HG03108 (cell line): ENCODE measurements at regions not wholly inside any gene's neighbourhood (a gene's known extent, or its start where the extent isn't known, plus 50 kb on each side); places are given as distances from the start of the nearest gene placed in this dataset.
"Not testable (repeated sequence)": the region's sequence is repeated elsewhere in the genome, so short reads cannot be mapped to it uniquely, and the experiment has no call there.

Source experiments
- ATAC-seq: cut with Tn5 transposase; IDR thresholded peaks from one replicate; pipeline ENCODE4 v1.9.1; 2021; ENCODE audit warnings: moderate library complexity; ENCODE audit not compliant: unreplicated experiment

DNA sequence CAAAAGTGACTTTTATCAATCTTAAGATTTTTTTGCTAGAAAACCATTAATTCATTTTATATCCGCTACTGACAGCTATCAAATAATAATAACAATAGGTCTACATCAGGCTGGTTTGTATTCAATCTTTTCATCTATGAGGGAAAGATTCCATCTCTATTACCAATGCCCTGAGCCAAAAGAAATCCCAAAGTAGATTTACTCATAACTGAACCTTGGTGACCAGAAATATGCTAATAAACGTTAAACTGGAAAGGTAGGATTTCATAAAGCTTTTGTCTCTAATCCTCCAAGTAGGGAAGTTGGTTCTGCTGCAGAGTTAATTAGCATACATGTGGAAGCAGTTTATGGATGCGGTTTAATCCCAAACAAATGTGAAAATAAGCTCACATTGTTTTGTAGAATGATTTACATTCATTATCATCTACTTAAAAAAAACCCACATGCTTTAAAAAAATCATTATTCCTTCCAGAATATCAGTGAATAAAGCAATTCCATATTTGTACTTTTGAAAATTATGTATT lies 715.5 kb downstream of the CETN3 start:
- no peak for ATAC-seq

GRCh38 chr5:89690331-89690730 lies 719.2 kb downstream of the CETN3 start:
- ATAC-seq: no peak

GRCh38 chr5:89686081-89686765 lies 723.3 kb downstream of the CETN3 start:
- no peak for ATAC-seq

DNA sequence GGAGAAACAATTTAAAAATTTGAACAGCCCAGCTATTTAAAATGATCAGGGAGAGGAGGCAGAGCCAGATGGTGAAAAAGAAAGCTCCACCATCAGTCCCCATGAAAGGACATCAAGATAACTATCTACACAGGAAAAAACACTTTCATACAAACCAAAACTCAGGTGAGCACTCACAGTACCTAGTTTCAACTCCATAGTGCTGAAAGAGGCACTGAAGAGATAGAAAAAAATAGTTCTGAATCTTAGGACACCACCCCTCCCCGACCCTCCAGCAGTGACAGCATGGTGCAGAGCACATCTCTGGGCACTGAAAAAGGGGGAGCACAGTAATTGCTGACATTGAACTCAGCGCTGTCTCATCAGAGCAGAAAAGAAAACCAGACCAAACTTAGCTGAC lies 732.9 kb downstream of the CETN3 start:
- ATAC-seq: no peak

DNA sequence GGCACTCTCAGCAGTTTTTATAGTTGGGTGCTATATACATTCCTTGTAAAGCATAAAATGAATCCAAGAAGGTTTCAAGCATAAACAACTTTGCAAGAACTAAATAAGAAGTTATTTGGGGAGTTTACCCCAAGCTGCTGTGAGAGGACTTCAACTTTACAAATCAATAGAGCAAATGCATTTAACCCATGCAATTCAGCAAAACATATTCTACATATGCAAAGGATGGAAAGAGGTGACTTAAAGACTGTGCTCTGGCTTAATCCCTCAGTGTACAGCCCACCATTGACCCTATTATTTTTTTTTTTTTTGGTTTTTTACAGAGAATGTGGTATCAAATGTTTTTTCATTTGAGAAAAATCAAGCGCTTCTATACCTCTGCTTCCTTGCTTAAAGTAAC lies 736.5 kb downstream of the CETN3 start:
- no peak for ATAC-seq

DNA sequence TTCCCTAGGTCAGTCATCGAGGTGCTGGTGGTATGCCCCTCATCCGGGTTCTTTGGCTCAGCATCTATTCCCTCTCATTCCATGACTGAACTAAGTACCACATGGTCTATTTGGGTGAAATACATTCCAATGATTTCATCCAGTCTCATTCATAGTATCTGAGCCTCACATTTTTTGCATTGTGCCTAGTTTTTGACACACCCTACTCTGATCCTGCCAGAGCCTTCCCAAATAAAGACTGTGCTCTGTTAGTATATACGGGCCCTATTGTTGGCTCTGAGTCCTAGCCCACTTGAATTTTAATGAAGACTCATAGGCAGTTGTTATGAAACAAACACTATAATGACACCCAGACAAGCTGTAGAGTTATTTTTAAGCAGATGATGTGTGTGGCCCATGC lies 740.7 kb downstream of the CETN3 start:
- ATAC-seq: no peak

GRCh38 chr5:89662499-89662898 lies 747.1 kb downstream of the CETN3 start:
- ATAC-seq: no peak

GRCh38 chr5:89638871-89639270 lies 755.9 kb upstream of the MEF2C start:
- ATAC-seq: no peak

DNA sequence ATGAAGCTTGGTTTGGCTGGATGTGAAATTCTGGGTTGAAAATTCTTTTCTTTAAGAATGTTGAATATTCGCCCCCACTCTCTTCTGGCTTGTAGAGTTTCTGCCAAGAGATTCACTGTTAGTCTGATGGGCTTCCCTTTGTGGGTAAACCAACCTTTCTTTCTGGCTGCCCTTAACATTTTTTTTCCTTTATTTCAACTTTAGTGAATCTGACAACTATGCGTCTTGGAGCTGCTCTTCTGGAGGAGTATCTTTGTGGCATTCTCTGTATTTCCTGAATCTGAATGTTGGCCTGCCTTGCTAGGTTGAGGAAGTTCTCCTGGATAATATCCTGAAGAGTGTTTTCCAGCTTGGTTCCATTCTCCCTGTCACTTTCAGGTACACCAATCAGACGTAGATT lies 751.2 kb upstream of the MEF2C start:
- not testable (repeated sequence) for ATAC-seq

DNA sequence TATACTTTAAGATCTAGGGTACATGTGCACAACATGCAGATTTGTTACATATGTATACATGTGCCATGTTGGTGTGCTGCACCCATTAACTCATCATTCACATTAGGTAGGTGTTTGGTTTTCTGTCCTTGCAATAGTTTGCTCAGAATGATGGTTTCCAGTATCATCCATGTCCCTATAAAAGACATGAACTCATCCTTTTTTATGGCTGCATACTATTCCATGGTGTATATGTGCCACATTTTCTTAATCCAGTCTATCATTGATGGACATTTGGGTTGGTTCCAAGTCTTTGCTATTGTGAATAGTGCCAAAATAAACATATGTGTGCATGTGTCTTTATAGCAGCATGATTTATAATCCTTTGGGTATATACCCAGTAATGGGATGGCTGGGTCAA lies 747.1 kb upstream of the MEF2C start:
- not testable (repeated sequence) for ATAC-seq

DNA sequence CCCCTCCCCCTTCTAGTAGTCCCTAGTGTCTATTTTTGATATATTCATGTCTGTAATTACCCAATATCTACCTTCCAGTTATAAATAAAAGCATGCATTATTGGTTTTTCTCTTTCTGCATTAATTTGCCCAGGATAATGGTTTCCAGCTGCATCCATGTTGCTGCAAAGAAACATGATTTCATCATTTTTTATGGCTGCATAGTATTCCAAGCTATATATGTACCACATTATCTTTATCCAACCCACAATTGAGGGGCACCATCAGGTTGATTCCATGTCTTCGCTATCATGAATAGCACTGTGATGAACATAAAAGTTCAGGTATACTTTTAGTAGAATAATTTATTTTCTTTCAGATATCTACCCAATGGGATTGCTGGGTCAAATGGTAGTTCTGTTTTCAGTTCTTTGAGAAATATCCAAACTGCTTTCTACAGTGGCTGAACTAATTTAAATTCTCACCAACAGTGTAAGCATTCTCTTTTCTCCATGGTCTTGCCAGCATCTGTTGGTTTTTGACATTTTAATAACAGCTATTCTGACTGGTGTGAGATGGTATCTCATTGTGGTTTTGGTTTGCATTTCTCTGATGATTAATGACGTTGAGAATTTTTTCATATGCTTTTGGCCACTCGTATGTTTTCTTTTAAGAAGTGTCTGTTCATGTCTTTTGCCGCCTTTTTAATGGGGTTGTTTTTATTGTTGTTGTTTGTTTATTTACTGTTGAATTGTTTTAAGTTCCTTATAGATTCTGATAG lies 746.1 kb upstream of the MEF2C start:
- no peak for ATAC-seq

DNA sequence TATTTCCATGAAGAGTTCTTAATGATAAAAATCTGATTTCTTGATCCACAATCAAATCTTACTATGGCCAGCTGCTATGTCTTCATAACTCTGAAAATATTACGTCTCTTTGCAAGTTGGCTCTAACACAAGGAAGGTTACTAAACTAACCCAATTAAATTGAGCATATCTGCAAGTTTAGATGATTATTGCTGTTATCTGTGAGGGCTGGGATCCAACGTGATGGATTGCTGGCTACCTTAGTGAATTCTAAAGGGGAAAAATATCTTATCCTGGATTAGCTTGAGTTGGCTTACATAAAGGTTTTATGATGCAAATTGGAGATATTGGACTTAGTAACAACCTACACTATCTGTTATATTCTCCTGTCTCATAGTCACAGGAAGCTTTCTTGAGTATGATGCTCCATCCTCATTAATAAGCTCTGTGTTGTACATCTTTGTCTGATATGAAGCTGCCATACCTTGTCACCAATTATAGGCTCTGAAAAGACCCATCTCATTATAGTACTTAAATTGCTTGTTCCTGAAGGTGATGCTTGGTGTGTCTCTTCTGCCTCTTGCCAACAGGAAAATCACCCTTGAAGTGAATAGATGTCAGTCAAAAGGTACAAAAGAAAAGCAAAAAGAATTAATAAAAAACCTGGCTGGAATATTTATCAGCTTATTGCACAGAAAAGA lies 733.0 kb upstream of the MEF2C start:
- ATAC-seq: no peak

DNA sequence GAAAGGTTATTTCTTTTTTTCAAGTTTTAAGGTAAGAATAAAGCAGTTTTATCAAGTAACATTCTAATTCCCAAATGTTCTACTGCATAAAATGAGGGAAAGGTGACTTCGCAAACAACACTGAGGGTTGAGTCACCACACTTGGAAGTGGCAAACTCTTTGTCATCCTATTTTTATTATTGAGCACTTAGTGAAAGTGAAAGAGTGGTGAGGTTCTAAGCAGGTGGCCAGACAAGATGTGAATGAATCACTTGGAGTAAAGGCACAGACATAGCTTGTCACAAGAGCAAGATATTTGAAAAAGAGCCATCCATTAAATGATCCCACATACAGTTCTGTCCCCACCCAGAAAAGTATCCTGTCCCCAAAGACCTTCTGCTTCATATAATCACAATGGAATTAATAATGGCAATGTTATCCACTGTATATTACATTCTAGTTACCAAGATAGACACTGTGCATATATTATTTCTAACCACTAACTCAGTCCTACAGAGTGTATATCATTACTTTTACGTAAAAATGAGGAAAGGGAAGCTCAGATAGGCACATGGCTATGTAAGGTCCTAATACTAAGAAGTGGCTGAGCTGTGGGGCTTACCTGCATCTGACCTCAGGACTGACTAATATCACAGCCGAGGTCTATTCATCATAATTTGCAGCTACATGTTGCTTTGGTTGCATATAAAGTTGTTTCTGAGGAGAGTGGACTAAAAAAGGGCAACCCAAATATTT lies 730.4 kb upstream of the MEF2C start:
- ATAC-seq: peak; percentile 93

DNA sequence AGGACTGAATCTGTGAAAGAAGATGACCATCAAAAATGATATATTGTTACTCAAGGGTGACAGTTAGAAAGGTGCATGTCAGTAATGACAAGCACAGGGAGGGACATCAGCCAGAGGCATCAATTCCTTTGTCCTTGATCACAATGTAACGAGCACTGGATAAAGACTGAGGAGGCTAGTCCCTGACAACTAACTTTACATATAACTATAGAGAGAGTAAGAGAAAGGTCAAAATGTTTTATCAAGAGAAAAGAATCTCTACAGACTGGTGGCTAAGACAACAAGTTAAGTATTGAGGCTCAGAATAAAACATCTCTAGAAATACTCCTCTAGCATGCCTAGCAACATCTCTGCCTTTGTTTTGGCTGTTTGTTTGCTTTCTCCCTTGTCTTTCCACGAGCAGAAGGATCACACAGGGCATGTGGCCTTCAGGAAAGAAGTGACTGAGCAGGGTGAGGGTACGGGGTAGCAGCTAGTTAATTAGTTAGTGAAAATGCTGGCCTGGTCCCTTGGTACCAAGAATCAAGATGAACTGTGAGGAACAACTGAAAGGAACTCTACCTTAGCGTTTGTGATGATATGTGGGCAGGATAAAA lies 724.1 kb upstream of the MEF2C start:
- no peak for ATAC-seq

DNA sequence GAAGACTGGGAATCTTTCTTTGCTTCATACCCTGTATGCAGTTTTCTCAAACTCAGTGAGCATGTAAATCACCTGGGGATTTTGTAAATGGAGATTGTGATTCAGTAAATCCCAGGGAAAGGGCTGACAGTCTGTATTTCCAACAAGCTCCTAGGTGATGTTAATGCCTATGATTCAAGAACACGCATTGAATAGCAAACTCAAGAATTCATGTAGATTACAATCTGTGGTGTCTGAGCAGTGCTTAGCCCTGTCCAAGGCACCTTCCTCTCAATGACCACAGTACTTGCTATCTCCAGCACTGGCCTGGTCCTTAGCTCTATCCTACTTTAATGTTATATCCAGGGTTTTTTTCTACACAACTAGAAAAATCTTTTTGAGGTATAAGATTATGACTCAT lies 721.4 kb upstream of the MEF2C start:
- no peak for ATAC-seq

DNA sequence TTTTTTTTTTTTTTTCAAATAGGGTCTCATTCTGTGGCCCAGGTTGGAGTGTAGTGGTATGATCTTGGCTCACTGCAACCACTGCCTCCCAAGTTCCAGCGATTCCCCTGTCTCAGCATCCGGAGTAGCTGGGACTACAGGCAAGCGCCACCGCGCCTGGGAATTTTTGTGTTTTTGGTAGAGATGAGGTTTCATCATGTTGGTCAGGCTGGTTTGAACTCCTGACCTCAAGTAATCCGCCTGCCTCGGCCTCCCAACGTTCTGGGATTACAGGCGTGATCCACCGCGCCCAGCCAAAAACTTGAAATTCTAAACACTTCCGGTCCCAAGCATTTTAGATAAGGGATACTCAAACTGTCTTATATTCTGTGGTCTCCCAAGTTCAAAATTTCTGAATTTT lies 718.9 kb upstream of the MEF2C start:
- ATAC-seq: no peak

DNA sequence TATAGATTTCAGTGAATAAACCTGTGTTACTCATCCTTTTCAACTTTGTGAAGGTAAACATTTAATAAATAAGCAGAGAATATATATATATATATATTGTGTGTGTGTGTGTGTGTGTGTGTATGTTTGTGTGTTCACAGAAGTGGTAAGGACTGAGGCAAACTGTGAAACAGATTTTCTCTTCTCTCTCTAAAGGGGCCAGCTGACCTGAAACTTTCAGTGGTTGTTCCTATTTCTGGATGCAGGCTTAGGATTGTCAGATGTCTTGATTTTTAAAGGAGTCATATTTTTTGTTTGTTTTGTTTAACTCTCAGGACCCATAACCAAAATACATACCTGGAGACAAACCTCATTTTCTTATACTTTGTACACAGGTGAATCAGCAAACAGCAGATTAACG lies 714.9 kb upstream of the MEF2C start:
- no peak for ATAC-seq

- ATAC-seq: no peak
Observed at GRCh38 chr5:89596821-89597220, 713.8 kb upstream of the MEF2C start.

- ATAC-seq: no peak
Observed at GRCh38 chr5:89595056-89595455, 712.1 kb upstream of the MEF2C start.

DNA sequence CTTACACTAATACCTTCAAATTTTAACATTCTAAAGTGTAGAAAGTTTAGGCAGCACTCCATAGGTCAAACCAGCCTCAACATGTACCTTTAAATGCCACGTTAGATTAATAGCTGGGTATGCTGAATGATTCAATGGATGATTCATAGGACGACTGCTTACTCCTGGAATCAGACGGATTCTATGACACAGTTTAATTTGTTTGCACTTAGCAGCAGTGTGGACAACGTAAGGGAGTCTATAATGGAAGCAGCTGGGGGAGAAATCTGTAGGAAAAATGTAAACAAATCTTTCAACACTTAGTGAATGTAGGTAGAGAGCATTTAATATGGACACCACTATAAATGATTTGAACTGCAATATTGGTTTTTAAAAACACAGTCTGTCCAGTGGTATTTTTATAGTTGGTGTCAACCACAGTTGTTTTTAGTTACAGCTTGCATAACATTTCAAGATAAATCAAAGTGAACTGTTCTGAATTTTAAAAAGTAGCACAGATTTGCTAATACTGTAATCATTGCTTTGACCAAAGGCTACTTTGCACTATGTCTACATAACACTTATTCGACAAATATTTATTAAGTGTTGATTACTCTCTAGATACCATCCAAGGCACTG lies 701.5 kb upstream of the MEF2C start:
- ATAC-seq: no peak
